GM18505 (cell line): ENCODE measurements at regions not wholly inside any gene's neighbourhood (a gene's known extent, or its start where the extent isn't known, plus 50 kb on each side); places are given as distances from the start of the nearest gene placed in this dataset.

Experiments
- ATAC-seq: cut with Tn5 transposase; IDR thresholded peaks from one replicate; pipeline ENCODE4 v1.9.1; 2021; ENCODE audit not compliant: unreplicated experiment
- POLR2A ChIP-seq: IDR thresholded peaks from 4 replicates; pipeline ENCODE4 v1.6.1; 2011; ENCODE audit warnings: borderline replicate concordance; ENCODE audit not compliant: insufficient read depth, insufficient read length; ENCODE audit errors: extremely low read depth

DNA sequence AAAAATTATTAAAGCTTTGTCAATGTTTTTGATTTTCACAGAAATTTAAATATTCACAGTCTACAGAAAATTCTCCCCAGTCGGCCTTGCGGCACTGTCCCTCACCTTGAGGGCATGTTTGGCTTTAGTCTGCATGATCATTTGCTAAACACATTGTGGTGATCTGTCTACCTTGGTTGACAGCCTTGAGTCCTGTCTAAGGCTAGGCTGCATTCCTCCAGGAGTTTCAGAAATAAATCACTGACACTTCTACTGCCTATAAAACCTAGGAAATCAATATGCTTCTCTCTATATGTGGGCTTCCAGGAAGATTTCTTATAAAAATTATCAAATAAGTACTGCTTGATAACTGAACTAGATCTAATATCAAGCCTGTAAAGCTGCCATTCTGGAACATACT, 430.7 kb upstream of the GRM3 start:
- no peak for TF ChIP-seq POLR2A
- no peak for ATAC-seq

- no peak for ATAC-seq
- TF ChIP-seq POLR2A = no peak
These were observed 434.7 kb upstream of the GRM3 start for GRCh38 chr7:86209036-86209435.

- no peak for TF ChIP-seq POLR2A
- ATAC-seq = no peak
These were observed 436.0 kb upstream of the GRM3 start for GRCh38 chr7:86207740-86208139.

DNA sequence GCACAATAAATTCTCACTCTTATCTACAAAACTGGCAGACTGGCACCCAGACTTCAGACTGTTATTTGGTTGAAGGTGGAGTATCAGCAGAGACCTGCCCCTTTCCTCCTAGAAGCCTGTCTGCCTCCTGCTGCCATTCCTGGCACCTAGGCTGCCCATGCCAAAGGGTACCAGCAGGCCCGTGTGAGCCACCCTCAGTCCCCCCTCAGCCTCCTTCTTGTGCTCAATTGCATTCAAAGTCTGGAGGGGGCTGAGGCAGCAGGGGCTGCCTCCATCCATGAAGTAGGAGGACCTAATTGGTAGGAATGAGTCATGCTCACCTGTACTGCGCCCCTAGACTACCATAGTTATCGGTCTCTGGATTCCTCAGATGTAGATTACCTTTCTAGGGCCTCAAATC, 440.9 kb upstream of the GRM3 start:
- no peak for TF ChIP-seq POLR2A
- no peak for ATAC-seq

GRCh38 chr7:86201767-86202166, 441.9 kb upstream of the GRM3 start:
- ATAC-seq = no peak
- TF ChIP-seq POLR2A = no peak

DNA sequence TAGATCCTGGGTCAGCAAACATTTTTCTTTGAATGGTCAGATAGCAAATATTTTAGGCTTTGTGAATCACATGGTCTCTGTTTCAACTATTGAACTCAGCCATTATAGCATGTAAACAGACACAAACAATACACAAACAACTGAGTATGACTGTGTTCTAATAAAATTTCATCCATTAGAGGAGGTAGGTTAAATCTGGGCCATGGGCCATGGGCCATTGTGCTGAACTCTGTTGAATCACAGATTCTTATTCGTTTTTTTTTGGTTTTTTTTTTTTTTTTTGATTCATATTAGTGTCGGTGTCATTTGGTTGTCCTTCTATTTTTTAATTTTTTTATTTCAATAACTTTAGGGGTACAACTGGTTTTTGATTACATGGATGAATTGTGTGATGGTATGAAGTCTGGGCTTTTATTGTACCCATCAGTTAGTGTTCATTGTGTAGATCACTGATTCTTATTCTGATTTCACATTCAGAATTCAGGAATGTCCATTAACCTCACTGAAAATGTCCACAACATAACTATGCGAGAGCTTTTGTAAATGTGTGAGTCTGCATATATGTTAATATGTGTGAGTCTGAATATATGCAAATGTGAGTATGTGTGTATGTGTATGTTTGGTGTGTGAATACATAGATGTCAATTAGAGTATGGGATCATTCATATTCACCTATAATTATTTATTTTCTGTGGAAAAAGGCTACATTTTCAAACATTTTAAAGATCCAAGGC, 443.7 kb upstream of the GRM3 start:
- no peak for ATAC-seq
- TF ChIP-seq POLR2A = no peak

- no peak for ATAC-seq
- no peak for TF ChIP-seq POLR2A
These were observed 453.4 kb upstream of the GRM3 start for GRCh38 chr7:86190351-86190750.

DNA sequence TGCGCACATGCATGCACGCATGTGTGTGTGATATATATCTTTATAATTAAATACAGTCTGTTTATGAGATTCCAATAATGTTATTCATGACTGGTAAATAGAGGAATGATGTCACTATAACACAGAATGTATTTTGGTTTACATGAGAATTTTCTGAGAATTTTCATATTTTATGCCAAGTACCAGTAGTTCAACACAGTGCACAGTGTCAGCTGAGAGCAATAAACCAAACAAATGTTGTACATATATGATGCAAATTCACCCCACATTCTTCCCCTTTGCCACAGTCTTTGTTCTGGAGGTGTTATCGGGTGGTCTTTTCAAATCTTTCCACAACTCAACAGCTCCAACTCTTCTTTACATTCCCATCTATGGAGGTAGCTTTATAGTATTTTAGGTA, 462.2 kb upstream of the GRM3 start:
- TF ChIP-seq POLR2A = no peak
- no peak for ATAC-seq

DNA sequence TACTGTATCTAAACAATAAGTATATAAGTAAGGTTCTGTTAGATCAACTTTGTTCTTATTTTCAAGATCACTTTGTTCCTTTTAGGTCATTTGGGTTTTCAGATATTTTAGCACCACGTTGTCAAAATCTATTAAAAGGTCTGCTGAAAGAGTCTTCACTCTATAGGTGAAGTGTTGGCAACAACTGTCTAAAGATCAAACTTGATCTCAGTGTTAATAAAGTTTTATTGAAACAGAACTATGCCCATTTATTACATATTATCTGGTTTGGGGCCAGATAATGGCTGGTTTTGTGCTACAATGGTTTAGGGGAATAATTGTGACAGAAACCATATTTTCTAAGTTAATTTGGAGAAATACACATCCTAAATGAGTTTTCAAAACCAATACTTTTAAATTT, 478.9 kb upstream of the GRM3 start:
- ATAC-seq = no peak
- TF ChIP-seq POLR2A = no peak

DNA sequence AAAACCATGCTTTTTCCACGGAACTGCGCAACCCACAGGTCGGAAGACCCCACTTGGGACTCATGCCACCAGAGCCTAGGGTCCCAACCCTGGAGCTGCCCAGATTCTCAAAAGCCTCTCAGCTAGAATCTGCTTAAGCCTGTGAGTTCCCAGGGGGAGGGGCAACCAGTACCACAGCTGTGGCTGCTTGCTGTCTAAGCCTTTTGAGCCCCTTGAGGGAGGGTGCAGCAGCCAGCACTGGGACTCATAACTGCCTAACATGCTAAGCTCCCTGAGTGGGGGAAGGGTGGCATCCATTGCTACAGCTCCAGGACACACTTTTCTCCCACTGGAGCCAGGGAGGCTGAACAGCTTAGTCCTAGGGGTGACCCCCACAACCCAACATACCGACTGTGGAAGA, 485.6 kb upstream of the GRM3 start:
- no peak for ATAC-seq
- no peak for TF ChIP-seq POLR2A

DNA sequence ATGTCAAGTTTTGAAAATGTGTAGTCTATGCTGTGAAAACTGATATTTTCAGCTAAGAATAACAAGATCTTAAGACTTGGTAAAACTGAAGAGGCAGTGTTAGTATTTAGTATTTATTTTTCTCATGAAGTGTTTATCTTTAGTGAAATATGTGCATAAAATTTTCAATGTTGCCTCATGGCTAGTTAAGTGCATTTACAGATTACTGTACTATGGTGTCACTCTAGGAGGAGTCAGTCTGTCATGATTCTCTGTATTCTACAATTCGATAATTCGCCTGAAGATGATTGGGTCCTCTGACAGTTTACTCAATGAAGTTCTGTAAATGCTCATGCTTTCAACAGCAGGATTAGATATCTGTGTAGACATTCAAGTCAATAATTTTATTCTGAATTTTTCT, 488.1 kb upstream of the GRM3 start:
- no peak for TF ChIP-seq POLR2A
- ATAC-seq = no peak

- TF ChIP-seq POLR2A = no peak
- ATAC-seq = no peak
These were observed 490.8 kb upstream of the GRM3 start for GRCh38 chr7:86152926-86153325.

DNA sequence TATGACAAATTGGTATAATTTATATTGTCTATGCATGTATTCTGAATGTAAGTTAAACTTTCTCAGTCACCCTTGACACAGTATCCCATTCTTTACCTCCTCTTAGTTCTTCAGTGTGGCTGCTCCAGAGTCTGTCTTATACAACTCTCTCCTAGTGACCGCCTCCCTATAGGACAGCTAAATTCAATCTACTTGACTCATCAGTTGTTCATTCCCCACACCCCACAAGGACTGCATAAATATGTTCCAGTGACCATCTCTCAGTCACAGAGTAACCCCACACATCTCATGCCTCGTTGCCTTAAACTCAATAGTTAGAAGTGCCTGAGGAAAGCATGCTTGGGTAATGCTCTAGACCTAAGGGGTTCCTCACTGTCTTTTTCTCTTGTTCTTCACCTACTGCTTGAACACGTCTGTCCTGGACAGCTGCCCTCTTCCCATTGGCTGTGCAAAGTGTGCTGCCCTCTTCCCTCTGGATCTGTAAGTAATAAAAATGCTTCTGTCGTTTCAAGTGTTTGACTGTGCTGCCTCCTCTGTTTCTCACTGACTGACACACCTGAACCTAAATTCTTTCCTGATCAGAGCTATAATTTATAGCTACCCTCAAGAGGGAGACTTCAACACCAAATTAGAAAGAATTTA, 494.6 kb upstream of the GRM3 start:
- TF ChIP-seq POLR2A = no peak
- ATAC-seq = no peak

DNA sequence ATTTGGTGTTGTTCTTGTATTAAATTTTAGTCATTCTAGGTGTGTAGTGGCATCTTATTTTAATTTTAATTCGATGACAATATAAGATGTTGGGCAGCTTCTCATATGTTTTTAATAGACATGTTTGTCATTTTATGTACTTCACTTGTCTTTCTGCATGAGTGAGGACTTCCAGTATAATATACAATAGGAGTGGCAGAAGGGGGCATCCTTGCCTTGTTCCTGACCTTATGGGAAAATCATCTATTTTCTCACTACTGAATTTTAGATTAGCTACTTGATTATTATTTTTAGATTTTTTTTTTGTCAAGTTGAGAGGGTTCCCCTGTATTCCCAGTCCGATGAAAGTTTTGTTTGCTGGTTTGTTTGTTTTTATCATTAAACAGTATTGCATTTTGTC, 495.2 kb upstream of the GRM3 start:
- no peak for ATAC-seq
- no peak for TF ChIP-seq POLR2A

- no peak for ATAC-seq
- TF ChIP-seq POLR2A = no peak
These were observed 506.4 kb upstream of the GRM3 start for GRCh38 chr7:86137343-86137742.

GRCh38 chr7:86130268-86130667, 513.4 kb upstream of the GRM3 start:
- TF ChIP-seq POLR2A = no peak
- no peak for ATAC-seq

GRCh38 chr7:86123476-86123875, 520.2 kb upstream of the GRM3 start:
- TF ChIP-seq POLR2A = no peak
- ATAC-seq = no peak
